Right kidney (tissue), 1 donor: ENCODE measurements at regions not wholly inside any gene's neighbourhood (a gene's known extent, or its start where the extent isn't known, plus 50 kb on each side); places are given as distances from the start of the nearest gene placed in this dataset.

Experiments
- DNase-seq: peaks from one replicate; pipeline ENCODE4 v3.0.0-alpha.2; 2016

GRCh38 chr7:40916813-40917212 is 782.0 kb downstream of the SUGCT start:
- DNase-seq = no peak

GRCh38 chr7:40915071-40915470 is 780.3 kb downstream of the SUGCT start:
- DNase-seq = no peak
